KG1 (cell line): ENCODE measurements at regions not wholly inside any gene's neighbourhood (a gene's known extent, or its start where the extent isn't known, plus 50 kb on each side); places are given as distances from the start of the nearest gene placed in this dataset.

Experiments
- DNase-seq: peaks from one replicate; lab custom pipeline; 2025; lab: John Stamatoyannopoulos, UW

- DNase-seq, result no peak
Measured at GRCh38 chr3:124177071-124177470, 185.1 kb upstream of the ROPN1 start.

GRCh38 chr3:124178531-124178930 lies 186.6 kb upstream of the ROPN1 start:
- no peak for DNase-seq

- no peak for DNase-seq
Measured at GRCh38 chr3:124200407-124200806, 208.5 kb upstream of the ROPN1 start.

- no peak for DNase-seq
Measured at GRCh38 chr3:124201226-124201625, 209.3 kb upstream of the ROPN1 start.

GRCh38 chr3:124201786-124202185 lies 209.9 kb upstream of the ROPN1 start:
- no peak for DNase-seq

GRCh38 chr3:124202754-124203153 lies 210.8 kb upstream of the ROPN1 start:
- no peak for DNase-seq

DNA sequence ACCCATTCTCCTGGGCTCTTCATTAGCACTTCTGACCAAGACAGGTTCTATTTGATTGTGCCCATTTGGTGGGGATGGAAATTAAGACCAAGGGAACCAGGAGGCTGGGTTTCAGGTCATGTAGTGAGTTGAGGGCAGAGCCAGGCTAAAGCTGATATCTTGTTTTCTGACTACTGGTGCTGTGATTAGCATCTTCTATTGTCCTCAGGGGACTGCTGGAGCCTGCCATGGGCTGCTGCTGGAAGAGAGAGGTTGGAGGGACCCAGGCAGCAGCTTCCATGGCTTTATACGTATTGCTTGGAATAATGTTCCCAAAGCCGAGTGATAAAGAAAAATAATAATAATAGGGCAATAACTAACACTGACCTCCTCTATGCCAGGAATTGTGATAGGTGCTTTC lies 211.4 kb upstream of the ROPN1 start:
- no peak for DNase-seq

DNA sequence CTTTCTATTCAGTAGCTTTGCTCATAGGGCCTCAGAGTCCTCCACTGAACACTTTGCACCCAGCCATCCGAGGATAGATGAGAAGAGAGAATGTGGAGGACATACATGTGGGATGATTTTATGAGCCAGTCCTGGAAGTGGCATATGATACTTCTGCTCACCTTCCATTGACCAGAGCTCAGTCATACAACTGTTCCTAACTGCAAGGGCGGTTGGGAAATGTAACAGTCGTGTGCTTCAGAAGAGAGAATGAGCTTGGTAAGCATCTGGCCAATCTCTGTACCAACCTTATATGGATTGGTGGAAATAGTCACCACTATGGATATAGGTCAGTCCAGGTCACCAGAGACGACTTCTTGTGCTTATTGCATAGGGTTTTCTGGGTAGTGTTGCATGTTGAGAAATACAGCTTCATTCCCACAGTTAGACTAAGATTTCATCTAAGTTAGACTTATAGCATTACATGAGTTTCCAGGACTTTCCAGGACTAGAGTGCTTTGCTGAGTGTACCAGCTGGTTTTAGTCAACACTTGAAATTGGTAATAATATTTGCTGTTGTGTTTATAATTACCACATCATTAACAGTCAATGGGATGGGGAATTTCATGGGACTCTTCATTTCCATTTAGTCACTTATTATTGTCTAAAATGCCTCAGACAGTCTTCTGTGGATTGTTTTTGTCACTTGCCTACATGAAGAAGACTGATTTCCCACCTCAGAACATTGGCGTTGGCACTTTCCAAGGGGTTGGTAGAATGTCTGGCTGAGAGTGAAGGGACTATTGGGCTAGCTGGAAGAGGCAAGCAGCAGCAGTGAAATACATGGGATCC lies 214.5 kb upstream of the ROPN1 start:
- DNase-seq, result no peak

DNA sequence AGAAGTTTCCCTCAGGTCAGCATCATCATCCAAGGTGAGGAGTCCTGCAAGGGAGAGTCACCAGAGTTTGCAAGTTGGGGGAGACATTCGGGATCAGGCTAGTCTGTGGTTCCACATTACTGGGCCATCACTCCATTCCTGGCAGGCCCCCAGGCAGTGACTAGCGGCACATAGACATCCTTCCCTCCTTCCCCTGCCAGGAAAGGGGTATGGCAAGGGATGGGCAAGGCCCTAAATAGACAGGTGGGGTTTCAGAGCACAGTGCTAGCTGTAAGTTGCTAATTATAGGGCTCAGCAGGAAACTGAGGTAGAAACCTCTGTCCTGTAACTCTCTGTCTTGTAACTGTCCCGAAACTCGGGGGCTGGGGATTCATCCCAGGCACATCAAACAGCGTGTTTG lies 215.2 kb upstream of the ROPN1 start:
- no peak for DNase-seq

DNA sequence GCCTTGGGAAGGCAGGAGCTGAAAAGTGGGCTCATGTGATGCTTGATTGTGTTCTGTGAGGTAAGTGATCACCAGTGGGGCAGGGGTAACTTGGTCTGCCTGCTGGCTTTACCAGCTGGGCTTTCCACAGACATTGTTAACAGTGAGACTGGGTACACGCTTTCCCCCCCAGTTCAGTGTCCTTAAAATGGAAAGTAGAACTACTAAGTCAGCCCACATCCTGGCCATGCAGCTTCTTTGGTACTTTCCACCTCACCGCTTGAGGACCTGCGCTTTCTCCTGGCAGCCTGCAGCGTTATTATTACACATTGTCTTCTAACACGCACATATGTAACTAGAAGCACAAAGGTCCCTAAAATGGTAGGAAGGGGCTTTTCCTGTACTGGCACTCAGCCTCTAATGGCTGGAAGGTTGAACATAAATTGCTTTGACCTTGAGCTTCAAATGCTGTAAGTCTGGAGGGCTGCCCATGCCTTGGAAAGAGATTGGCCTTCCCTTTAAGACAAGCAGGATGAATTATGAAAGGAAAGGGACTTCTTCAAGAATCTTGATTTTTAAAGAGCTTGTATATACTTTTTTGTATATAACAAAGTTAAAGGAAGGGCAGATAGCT lies 216.1 kb upstream of the ROPN1 start:
- DNase-seq, result no peak

- DNase-seq, result no peak
Measured at GRCh38 chr3:124209426-124209825, 217.5 kb upstream of the ROPN1 start.

- no peak for DNase-seq
Measured at GRCh38 chr3:124210899-124211298, 219.0 kb upstream of the ROPN1 start.

DNA sequence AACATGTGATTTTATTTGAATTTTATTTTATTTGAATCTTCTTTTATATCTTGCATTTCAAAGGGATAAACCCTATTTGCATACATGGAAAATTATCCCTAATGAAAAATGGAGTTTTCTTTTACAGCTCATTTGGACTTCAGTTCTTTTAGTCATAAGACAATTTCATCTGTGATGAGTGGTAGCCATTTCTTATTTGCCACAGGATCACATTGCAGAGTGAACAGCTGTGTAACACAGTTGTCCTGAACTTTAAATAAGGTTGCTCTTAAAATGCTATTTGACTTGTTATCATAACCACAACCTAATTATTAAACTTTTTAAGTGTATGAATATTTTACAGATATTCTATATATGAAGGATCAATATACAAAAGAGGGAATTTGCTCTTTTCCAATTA lies 221.7 kb upstream of the ROPN1 start:
- no peak for DNase-seq

DNA sequence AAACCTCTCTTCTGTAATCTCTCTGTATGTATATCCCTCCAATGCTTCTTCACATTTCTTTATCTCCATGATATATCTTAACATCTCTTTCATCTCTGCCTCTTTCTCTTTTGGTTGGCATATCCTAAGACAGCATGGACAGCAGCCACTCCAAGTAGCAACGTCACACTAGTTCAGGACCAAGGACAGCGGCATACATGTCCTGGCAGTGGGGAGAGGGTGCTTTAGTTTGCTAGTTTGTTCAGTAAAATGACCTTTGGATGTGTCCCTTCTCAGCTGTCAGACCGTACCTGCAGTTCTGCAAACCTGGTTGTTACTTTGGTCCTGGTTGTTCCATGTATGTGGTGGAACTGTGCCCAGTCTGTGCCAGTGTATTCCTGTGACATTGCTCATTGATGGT lies 225.6 kb upstream of the ROPN1 start:
- DNase-seq, result peak; percentile 35

DNA sequence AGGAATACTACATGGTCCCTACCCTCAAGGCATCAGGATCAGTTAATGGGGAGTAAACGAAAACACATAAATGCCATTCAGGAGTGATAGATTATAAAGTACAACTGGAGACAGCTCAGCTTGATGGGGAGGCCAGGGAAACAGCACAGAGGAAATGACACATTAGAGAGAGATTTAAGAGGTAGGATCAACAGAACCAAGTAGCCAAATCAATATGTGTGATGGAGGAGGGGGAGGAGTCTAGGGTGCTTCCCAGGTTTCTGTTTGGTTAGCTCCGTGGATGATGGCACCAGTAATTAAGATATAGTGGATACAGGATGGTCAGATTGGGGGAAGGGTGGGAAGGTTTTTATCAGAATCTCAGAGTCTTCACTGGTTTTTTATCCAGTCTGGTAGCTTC lies 229.5 kb upstream of the ROPN1 start:
- no peak for DNase-seq

GRCh38 chr3:124223853-124224252 lies 231.9 kb upstream of the ROPN1 start:
- no peak for DNase-seq

- no peak for DNase-seq
Measured at GRCh38 chr3:124227150-124227630, 235.3 kb upstream of the ROPN1 start.

GRCh38 chr3:124229420-124229819 lies 237.5 kb upstream of the ROPN1 start:
- DNase-seq, result no peak

DNA sequence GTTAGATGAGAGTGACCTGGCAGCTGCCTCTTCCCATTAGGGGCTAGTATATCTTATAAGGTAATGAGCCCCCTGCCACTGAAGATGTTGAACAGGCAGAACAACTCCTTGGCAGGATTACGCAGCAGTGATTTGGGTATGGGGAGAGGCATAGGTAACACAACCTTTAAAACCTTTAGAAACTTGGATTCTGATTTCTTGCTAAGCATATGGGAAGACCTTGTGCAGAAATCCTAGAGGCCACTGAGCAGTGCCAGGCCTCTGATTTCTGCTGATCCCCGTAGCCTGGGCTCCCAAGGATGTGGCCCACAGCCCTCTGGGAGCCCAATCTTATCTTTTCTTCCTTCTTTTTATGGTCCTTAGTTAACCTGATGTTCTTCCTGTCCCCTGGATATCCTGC lies 237.9 kb upstream of the ROPN1 start:
- DNase-seq, result no peak

- no peak for DNase-seq
Measured at GRCh38 chr3:124230432-124230831, 238.5 kb upstream of the ROPN1 start.

- no peak for DNase-seq
Measured at GRCh38 chr3:124230998-124231397, 239.1 kb upstream of the ROPN1 start.

- DNase-seq, result no peak
Measured at GRCh38 chr3:124234852-124235252, 242.9 kb upstream of the ROPN1 start.

- no peak for DNase-seq
Measured at GRCh38 chr3:124235446-124235845, 243.5 kb upstream of the ROPN1 start.
